Stimulated activated CD4-positive, alpha-beta T cell treated with anti-CD3 and anti-CD28 coated beads, Interleukin-2, amount 100 ng/mL, for 24 hours (primary cell): ENCODE measurements at regions not wholly inside any gene's neighbourhood (a gene's known extent, or its start where the extent isn't known, plus 50 kb on each side); places are given as distances from the start of the nearest gene placed in this dataset.

ENCODE experiments used
- DNase-seq, 2 donors: peaks; one replicate each; pipeline ENCODE4 v3.0.0-alpha.2; 2020

- no peak for DNase-seq
Measured at GRCh38 chr3:148042663-148043445, 633.7 kb downstream of the ZIC1 start.

- no peak for DNase-seq
Measured at GRCh38 chr3:148044151-148044550, 635.0 kb downstream of the ZIC1 start.

- DNase-seq, result no peak
Measured at GRCh38 chr3:148054999-148055398, 642.7 kb upstream of the AGTR1 start.

- no peak for DNase-seq
Measured at GRCh38 chr3:148062590-148062989, 635.1 kb upstream of the AGTR1 start.

- DNase-seq, result no peak
Measured at GRCh38 chr3:148066802-148067201, 630.9 kb upstream of the AGTR1 start.

GRCh38 chr3:148068466-148068865 is 629.2 kb upstream of the AGTR1 start:
- no peak for DNase-seq

- no peak for DNase-seq
Measured at GRCh38 chr3:148070041-148070440, 627.7 kb upstream of the AGTR1 start.

GRCh38 chr3:148073721-148074456 is 623.8 kb upstream of the AGTR1 start:
- no peak for DNase-seq

GRCh38 chr3:148074946-148075345 is 622.8 kb upstream of the AGTR1 start:
- no peak for DNase-seq

GRCh38 chr3:148075771-148076716 is 621.7 kb upstream of the AGTR1 start:
- no peak for DNase-seq

GRCh38 chr3:148077318-148077923 is 620.3 kb upstream of the AGTR1 start:
- no peak for DNase-seq

GRCh38 chr3:148077965-148078364 is 619.7 kb upstream of the AGTR1 start:
- no peak for DNase-seq

- no peak for DNase-seq
Measured at GRCh38 chr3:148078658-148079057, 619.0 kb upstream of the AGTR1 start.

GRCh38 chr3:148079370-148079769 is 618.3 kb upstream of the AGTR1 start:
- no peak for DNase-seq

GRCh38 chr3:148081926-148082325 is 615.8 kb upstream of the AGTR1 start:
- DNase-seq, result no peak

- DNase-seq, result no peak
Measured at GRCh38 chr3:148082506-148083280, 615.0 kb upstream of the AGTR1 start.

- no peak for DNase-seq
Measured at GRCh38 chr3:148083526-148084182, 614.0 kb upstream of the AGTR1 start.

GRCh38 chr3:148084931-148085330 is 612.8 kb upstream of the AGTR1 start:
- no peak for DNase-seq

- no peak for DNase-seq
Measured at GRCh38 chr3:148087601-148088371, 609.9 kb upstream of the AGTR1 start.

- no peak for DNase-seq
Measured at GRCh38 chr3:148089171-148089570, 608.5 kb upstream of the AGTR1 start.

GRCh38 chr3:148090156-148090555 is 607.5 kb upstream of the AGTR1 start:
- DNase-seq, result no peak
